KMS-11 (cell line): ENCODE measurements at regions not wholly inside any gene's neighbourhood (a gene's known extent, or its start where the extent isn't known, plus 50 kb on each side); places are given as distances from the start of the nearest gene placed in this dataset.

Experiments used
- H2AFZ ChIP-seq: fragments of 200-600 bp; sonication (generic); 2 replicates; pipeline ENCODE4 v1.6.1; 2016; ENCODE audit warnings: antibody characterized with exemption, mixed run types, low read depth
- H3K27ac ChIP-seq: fragments of 200-600 bp; sonication (generic); 2 replicates; pipeline ENCODE4 v1.6.1; 2016; ENCODE audit warnings: mild to moderate bottlenecking, mixed run types
- H3K27me3 ChIP-seq: fragments of 200-600 bp; sonication (generic); 2 replicates; pipeline ENCODE4 v1.6.1; 2017; ENCODE audit warnings: mild to moderate bottlenecking, low read depth, mixed run types, moderate library complexity; ENCODE audit not compliant: insufficient read depth
- H3K36me3 ChIP-seq: fragments of 200-600 bp; sonication (generic); 2 replicates; pipeline ENCODE4 v1.6.1; 2017; ENCODE audit warnings: mild to moderate bottlenecking, mixed run types; ENCODE audit not compliant: insufficient read depth
- H3K4me1 ChIP-seq: fragments of 200-600 bp; sonication (generic); 2 replicates; pipeline ENCODE4 v1.6.1; 2016; ENCODE audit warnings: mild to moderate bottlenecking, low read depth, mixed run types; ENCODE audit not compliant: poor library complexity, severe bottlenecking
- H3K4me2 ChIP-seq: fragments of 200-600 bp; sonication (generic); 2 replicates; pipeline ENCODE4 v1.7.0; 2016; ENCODE audit warnings: mild to moderate bottlenecking, mixed run types
- H3K4me3 ChIP-seq: fragments of 200-600 bp; sonication (generic); IDR thresholded peaks from 2 replicates; pipeline ENCODE4 v1.6.1; 2017; ENCODE audit warnings: low read depth, low read length, mixed read lengths; ENCODE audit not compliant: insufficient read depth
- H3K79me2 ChIP-seq: fragments of 200-600 bp; sonication (generic); 2 replicates; pipeline ENCODE4 v1.6.1; 2016; ENCODE audit warnings: low read depth, mixed run types; ENCODE audit not compliant: insufficient read depth
- H3K9ac ChIP-seq: fragments of 200-600 bp; sonication (generic); 2 replicates; pipeline ENCODE4 v1.6.1; 2016; ENCODE audit warnings: mild to moderate bottlenecking, mixed run types
- H4K20me1 ChIP-seq: fragments of 200-600 bp; sonication (generic); 2 replicates; pipeline ENCODE4 v1.6.1; 2016; ENCODE audit warnings: mild to moderate bottlenecking, mixed run types; ENCODE audit not compliant: insufficient read depth
- CTCF ChIP-seq: fragments of 200-600 bp; sonication (generic); conservative IDR thresholded peaks from 2 replicates; pipeline ENCODE4 v1.6.1; 2017; ENCODE audit warnings: low read depth, mild to moderate bottlenecking, antibody characterized with exemption, low read length, moderate library complexity, mixed read lengths

DNA sequence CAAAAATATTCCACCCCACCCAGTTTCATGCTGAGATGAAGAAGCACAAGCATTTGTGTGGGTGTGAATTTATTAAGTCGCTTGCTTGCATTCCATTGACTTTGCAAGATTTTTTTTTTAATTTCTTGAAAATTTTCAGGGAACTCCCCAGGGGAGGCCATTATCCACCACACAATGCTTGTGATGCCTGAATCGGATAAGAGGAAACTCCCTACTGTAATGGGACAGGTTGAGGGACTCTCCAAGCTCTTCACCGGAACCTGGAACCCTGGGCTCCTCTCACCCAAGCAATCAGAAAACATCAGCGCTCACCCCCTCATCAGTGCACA is 153.6 kb upstream of the ZMIZ1 start:
- Histone ChIP-seq H3K9ac (no peak overlapping the region), H3K36me3 (no peaks in the 10 kb centered on the region), H2AFZ (no peak overlapping the region), H3K4me3 (no peak overlapping the region), H3K27me3 (no peaks in the 10 kb centered on the region), H4K20me1 (no peaks in the 10 kb centered on the region), H3K27ac (no peak overlapping the region), H3K4me1 (no peaks in the 10 kb centered on the region), H3K79me2 (no peaks in the 10 kb centered on the region), H3K4me2 (no peak overlapping the region)
- no peak for TF ChIP-seq CTCF

DNA sequence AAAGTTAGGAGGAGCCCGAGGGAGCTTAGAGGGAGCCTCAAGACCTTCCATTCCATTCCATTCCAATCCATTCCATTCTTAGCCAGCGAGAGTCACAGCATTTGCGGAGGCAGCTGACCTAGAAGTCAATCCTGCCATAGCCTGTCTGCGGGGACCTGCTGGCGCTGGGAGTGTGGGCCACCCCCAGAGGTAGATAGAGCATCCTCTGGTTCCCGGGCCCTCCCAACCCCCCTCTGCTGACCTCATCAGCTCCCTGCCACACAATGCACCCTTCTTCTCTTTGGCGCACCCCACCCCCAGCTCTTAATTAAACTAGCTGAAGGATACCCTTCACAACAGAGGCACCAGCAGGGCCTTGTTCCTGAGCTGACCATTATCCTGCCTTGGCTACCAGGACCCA is 152.5 kb upstream of the ZMIZ1 start:
- Histone ChIP-seq H4K20me1 (no peaks in the 10 kb centered on the region), H2AFZ (no peak overlapping the region), H3K4me2 (no peak overlapping the region), H3K27ac (no peak overlapping the region), H3K9ac (no peak overlapping the region), H3K36me3 (no peaks in the 10 kb centered on the region), H3K4me3 (no peak overlapping the region), H3K79me2 (no peaks in the 10 kb centered on the region), H3K4me1 (no peaks in the 10 kb centered on the region), H3K27me3 (no peaks in the 10 kb centered on the region)
- no peak for TF ChIP-seq CTCF

DNA sequence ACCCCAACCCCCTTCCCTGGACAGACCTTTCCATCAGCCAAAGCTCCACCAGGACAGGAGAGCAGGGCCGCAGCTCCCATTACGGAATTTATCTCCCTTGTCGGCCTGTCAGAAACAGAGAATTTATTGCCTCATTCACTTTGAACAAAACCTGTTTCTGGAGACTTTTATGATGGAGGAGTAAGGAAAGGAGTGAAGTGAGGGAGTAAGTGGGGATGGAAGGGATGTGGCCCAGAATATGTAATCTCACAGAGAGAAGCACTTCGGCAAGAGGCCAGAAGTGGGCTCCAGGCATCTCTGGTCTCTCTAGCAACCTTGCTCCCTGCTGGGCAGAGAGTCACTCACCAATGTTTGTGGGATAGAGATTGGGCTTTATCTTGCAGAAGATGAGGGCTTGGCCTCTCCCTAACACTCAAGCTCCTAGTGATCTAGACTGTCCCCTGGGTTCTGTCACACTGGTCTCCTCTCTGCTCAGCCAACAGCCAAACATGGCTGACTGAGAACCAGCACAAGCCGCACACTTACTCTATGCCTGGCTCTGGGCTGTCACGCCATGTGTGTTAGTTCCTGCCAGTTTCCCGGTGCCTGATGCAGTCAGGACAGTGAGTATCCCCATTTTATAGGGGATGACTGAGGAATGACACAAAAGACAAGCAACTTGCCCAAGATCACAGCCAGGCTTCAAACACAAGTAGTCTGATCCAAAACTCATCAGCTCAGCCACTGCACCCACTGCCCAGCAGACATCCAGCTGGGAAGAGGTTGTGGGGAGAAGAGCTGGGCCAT is 149.4 kb upstream of the ZMIZ1 start:
- TF ChIP-seq CTCF = no peak
- no peaks in the 10 kb centered on the region for H3K79me2 ChIP-seq
- H3K4me3 ChIP-seq = no peak overlapping the region
- no peak overlapping the region for H3K9ac ChIP-seq
- no peak overlapping the region for H3K27ac ChIP-seq
- H3K4me2 ChIP-seq = no peak overlapping the region
- no peak overlapping the region for H2AFZ ChIP-seq
- no peaks in the 10 kb centered on the region for H3K4me1 ChIP-seq
- no peaks in the 10 kb centered on the region for H4K20me1 ChIP-seq
- no peaks in the 10 kb centered on the region for H3K36me3 ChIP-seq
- no peaks in the 10 kb centered on the region for H3K27me3 ChIP-seq

DNA sequence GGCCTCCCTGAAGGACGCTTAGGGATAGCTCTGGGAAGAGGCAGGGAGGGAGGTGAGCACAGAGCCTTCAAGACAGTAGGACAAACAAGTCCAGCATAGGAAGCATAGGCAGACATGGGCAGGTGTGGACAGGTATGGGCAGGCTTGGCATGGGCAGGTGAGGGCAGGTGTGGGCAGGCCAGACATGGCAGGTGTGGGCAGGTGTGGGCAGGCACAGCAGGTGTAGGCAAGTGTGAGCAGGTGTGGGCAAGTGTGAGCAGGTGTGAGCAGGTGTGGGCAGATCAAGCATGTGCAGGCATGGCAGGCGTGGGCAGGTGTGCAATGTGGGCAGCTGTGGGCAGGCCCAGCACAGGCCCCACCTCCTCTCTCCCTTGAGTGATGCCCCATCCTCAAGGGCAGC is 148.8 kb upstream of the ZMIZ1 start:
- no peaks in the 10 kb centered on the region for H3K36me3 ChIP-seq
- no peak overlapping the region for H3K4me2 ChIP-seq
- H3K4me3 ChIP-seq = no peak overlapping the region
- no peak overlapping the region for H3K27ac ChIP-seq
- no peaks in the 10 kb centered on the region for H4K20me1 ChIP-seq
- TF ChIP-seq CTCF = no peak
- no peaks in the 10 kb centered on the region for H3K4me1 ChIP-seq
- H3K79me2 ChIP-seq = no peaks in the 10 kb centered on the region
- H3K9ac ChIP-seq = no peak overlapping the region
- no peaks in the 10 kb centered on the region for H3K27me3 ChIP-seq
- H2AFZ ChIP-seq = no peak overlapping the region
